NK-92 (cell line): ENCODE measurements at regions not wholly inside any gene's neighbourhood (a gene's known extent, or its start where the extent isn't known, plus 50 kb on each side); places are given as distances from the start of the nearest gene placed in this dataset.
"Not testable (repeated sequence)": the region's sequence is repeated elsewhere in the genome, so short reads cannot be mapped to it uniquely, and the experiment has no call there.

Experiments used
- DNase-seq: peaks from one replicate; lab custom pipeline; 2025; ENCODE audit not compliant: unreplicated experiment; lab: John Stamatoyannopoulos, UW

DNA sequence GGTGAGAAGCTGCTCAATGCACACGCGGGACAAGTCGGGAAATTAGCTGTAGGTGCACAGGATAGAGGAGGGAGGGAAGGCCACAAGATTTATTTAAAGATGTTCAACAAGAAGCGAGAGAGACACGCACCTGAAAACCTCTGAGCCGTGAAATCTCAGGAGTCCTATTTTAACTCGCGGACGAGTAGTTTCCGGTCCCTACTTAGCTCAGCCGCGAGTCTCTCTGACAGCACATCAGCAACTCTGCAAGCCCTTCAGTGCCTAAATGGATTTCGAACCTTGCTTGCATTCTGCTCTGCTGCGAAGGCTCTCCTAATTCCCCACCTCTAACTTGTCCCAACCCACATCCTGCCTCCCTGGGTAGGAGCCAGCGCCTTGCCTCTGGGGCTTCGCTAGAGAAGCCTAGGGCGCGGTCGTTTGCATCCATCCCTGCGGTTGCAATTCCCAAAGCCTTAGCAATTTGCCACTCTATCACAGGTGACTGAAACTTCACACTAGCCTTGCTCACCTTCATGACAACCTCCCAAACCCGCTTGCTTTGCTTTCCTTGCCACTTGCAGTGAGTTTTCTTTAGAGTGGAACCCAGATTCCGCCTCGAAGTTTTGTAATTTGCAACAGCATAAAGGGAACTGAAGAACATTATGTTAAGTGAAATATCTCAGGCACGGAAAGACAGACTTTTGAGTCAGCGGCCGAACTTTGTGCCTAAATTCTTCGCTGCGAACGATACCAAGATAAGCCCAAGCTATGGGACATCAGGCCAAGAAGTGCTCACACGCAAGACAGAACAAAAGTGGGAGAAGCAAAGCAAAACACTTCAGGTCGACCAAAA lies 202.8 kb downstream of the KDM5D start:
- DNase-seq, result no peak

DNA sequence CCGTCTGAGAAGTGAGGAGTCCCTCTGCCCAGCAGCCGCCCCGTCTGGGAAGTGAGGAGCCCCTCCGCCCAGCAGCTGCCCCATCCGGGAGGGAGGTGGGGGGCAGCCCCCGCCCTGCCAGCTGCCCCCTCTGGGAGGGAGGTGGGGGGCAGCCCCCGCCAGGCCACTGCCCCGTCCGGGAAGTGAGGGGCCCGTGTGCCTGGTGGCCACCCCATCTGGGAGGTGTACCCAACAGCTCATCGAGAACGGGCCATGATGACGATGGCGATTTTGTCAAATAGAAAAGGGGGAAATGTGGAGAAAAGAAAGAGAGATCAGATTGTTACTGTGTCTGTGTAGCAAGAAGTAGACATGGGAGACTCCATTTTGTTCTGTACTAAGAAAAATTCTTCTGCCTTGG lies 208.8 kb downstream of the KDM5D start:
- not testable (repeated sequence) for DNase-seq

DNA sequence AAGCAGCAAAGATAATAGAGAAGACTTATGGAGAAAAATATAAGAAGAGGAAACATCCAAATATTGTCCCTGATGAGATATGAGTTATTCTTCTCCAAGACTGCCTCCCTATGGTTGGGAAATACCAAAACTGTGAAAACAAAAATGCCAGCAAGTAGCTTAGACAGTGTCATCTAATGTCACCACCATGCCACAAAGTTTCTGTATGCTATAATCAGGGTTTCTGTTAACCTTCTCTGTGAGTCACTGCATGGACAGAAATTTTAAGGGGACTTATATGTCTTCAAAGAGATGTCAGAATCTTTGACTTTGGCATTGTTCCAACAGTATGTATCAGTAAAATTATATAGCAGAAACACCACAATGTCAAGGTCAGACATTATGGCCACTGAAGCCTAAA lies 222.6 kb downstream of the KDM5D start:
- no peak for DNase-seq

GRCh38 chrY:19503092-19503449 lies 241.5 kb downstream of the KDM5D start:
- no peak for DNase-seq

DNA sequence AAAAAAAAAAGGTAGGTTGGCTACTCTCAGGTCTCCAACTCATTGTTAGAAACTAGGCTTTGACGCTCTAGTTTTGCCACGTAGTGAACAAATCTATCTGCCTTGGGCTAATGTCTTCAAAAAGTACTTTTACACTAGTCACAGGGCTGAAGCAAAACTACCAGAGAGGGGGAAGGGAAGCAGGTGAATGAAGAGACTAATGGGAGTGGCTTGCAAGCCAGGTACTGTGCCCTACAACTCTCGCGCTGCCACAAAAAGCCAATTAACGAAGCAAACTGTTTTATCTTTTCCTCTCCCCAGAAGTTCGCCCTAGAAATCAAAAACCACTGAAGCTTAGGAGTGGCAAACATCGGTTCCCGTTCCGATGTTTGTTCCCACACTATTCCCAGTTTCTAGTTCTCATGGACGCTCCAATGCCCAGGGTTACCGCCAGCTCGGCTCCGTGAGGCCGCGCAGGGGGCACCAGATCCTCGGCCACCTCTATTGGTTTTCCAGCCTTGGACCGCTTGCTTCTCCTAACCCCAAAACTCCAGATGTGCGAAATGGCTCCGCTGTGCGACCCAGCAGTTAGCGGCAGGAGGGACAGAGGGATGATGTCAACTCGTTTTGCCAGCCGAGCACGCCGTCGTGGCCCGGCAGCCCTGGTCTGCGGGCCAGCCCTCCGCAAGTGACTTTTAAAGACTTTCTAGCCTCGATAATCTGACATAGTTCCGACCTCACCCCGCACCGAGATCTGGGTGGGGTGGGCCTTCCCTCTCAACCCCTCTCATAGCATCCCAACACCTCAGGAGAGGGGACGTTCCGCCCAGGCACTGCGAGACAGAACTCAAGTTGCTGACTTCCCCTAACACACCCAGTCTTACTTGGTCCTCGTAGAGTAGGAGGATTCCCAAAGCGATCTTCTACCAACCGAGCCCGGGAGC lies 242.1 kb downstream of the KDM5D start:
- DNase-seq, result no peak

GRCh38 chrY:19498556-19498955 lies 246.0 kb downstream of the KDM5D start:
- no peak for DNase-seq

DNA sequence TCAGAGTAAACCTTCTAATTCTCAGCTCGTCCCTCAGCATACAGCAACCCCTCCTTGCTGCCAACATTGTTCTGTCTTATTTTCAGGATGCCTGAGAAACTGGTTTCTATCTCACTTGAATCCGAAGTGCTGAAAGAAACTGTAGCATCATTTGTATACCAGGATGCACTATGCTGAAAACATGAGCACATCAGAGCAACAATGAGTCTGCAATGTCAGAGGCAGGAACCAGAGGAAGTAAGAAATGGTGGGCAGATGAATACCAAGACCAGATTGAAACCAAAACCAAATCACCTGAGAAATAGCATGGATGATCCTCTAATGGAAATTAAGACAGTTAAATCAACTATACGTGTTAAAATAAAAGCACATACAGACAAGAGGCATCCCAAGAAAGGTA lies 257.0 kb downstream of the KDM5D start:
- DNase-seq, result no peak

GRCh38 chrY:19484997-19485396 lies 259.5 kb downstream of the KDM5D start:
- DNase-seq, result no peak

DNA sequence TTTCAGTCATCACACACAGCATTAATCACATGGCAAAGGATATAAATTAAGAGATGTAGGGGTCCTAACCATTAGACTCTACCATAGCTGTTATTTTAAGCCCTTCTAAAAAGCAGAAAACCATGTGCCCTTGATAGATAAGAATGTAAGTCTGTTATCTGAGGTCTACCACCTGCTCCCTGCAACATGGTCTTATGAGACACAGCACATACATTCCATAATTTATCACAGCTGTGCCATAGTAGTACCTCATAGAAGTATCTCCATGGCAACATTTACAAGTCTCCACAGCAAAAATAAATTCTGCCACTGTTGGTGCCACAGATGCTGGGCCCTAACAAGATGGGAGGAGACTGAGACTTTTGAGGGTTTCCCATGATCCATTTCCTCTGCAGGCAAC lies 265.4 kb downstream of the KDM5D start:
- DNase-seq, result no peak

- no peak for DNase-seq
Observed at GRCh38 chrY:19477959-19478358, 266.6 kb downstream of the KDM5D start.

DNA sequence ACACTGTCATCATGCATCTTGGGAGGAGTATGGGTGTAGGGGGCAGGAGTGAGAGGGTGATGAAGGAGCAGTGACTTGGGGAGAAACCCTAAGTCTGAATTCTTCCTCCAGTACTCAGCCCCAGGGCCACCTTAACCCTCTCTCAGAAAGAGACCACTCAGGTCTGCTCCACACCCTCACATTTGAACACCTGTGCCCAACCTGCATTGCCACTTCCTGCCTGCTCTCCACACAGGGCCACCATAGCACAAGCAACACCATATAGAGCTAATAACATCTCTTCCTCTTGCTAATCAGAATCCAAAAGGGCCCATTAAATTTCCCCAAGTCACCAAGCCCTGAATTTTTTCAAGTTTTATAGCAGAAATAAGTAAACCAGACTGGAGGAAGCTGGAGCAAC lies 278.7 kb downstream of the KDM5D start:
- no peak for DNase-seq

GRCh38 chrY:19456855-19457448 lies 287.6 kb downstream of the KDM5D start:
- DNase-seq, result no peak

GRCh38 chrY:19433059-19433458 lies 311.5 kb downstream of the KDM5D start:
- DNase-seq, result no peak

GRCh38 chrY:19427736-19428518 lies 316.6 kb downstream of the KDM5D start:
- no peak for DNase-seq

- not testable (repeated sequence) for DNase-seq
Observed at GRCh38 chrY:19427191-19427590, 317.3 kb downstream of the KDM5D start.

DNA sequence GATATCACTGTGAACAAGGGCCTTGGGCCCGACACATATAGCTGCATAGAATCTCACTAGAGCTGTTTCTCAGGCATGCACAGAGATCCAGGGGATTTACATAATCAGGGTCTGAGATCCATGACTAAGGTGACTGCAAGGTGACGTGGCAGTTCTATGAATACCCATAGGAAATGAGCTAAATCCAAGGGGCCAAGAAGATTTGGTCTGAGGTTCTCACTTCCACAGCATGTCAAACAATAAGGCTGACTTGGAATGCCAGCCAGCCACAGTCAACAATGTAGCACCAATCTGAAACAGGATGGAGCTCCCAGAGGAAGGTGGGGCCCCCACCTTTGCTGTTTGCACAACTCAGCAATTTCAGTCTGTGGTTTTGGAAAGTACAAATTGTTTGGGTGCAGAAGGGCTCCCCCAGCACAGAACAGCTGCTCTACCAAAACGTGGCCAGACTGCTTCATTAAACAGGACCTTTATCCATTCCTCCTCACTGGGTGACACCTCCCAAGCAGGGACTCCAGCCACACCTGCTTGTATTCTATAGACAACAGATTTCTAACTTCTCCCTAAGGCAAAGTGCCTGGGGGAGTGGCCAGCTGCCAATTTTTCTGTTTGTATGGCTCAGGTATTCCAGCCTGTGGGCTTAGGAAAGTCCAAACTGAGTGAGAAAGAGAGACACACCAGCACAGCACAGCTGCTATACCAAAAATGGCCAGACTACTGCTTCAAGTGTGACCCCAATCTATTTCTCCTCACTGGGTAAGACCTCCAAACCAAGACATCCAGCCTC lies 333.4 kb downstream of the KDM5D start:
- DNase-seq, result no peak

DNA sequence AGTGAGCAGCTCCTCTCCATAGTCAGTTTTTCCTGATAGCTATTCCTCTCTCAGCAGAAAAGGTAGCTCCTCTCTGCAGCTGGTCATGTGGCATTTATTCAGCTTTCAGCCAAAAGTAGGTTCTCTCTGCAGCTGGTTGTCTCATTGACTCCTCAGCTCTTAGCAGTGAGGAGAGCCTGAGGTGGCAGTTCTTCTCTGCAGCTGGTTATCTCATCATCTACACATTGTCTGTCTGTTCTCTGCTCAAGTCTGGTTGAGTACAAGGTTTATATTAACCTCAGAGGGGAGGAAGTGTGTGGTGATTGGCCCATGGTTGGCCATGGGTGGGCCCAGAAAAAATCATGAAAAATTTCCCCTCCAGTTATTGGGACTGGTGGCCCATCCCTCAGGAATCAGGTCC lies 338.3 kb downstream of the KDM5D start:
- no peak for DNase-seq

DNA sequence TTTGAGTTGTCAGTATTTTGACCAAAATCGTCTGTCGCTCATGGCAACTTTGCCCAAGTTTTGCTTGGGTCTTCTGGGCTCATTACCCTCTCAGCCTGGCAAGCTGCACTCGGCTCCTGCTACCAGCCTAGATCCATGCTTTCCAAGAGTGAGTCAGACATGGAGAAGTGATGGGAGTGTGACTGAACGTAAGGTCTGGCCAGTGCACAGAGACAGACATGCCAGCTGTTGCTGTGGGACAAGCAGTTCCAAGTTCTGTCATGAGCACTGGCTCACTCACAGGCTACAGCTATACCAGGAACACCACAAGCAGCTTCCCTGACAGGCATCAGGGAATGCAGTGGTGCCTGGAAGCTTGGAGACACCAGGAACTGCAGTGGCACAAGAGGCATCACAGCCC lies 338.9 kb downstream of the KDM5D start:
- no peak for DNase-seq

DNA sequence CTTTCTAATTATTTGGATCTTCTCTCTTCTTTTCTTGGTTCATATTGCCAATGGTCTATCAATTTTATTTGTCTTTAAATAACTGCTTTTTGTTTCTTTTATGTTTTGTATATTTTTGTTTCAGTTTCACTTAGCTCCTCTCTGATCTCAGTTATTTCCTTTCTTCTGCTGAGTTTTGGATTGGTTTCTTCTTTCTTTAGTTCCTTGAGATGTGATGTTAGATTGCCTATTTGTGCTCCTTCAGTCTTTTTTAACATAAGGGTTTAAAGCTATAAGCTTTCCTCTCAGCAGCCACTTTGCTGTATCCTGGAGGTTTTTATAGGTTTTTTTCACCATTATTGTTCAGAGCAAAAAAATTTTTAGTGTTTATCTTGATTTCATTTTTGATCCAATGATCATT lies 351.6 kb downstream of the KDM5D start:
- DNase-seq, result no peak

DNA sequence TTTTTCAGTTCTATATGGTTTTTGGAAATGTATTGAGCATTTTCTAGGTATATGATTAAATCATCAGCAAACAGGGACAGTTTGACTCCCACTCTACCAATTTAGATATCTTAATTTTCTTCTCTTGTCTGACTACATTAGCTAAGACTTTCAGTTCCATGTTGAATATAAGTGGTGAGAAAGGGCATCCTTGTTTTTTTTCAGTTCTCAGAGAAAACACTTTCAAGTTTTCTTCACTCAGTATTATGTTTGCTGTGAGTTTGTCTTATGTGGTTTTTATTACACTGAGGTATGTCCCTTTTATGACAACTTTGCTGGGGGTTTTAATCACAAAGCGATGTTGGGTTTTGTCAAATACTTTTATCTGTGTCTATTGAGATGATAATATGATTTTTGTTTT lies 352.6 kb downstream of the KDM5D start:
- no peak for DNase-seq
